WTC11 (cell line): ENCODE measurements at regions not wholly inside any gene's neighbourhood (a gene's known extent, or its start where the extent isn't known, plus 50 kb on each side); places are given as distances from the start of the nearest gene placed in this dataset.

Source experiments
- ATAC-seq: fragments of 200-7000 bp; cut with Tn5 transposase; 2 replicates; pipeline ENCODE4 v1.10.0; 2021; ENCODE audit warnings: mild to moderate bottlenecking, moderate library complexity
- CTCF ChIA-PET: fragments of 300-600 bp; sonication (Branson Sonifier 250); formaldehyde crosslinking; loops from one replicate; lab custom pipeline; 2021; ENCODE audit warnings: antibody characterized with exemption; lab: Charles Lee
- POLR2A ChIA-PET: fragments of 350-600 bp; sonication (Branson Sonifier 250); formaldehyde crosslinking; loops from one replicate; lab custom pipeline; 2021; ENCODE audit warnings: antibody characterized with exemption; lab: Charles Lee
- DNase-seq: peaks from one replicate; pipeline ENCODE4 v3.0.0; 2021; ENCODE audit warnings: low spot score
- H3K27ac Mint-ChIP-seq: 2 replicates; pipeline ENCODE4 v1.8.0; 2021; ENCODE audit warnings: mixed read lengths
- H3K27me3 Mint-ChIP-seq: 2 replicates; pipeline ENCODE4 v1.8.0; 2021; ENCODE audit warnings: low read depth, mild to moderate bottlenecking, moderate library complexity, mixed read lengths
- H3K36me3 Mint-ChIP-seq: 2 replicates; pipeline ENCODE4 v1.8.0; 2021; ENCODE audit warnings: mixed read lengths
- H3K4me1 Mint-ChIP-seq: 2 replicates; pipeline ENCODE4 v1.8.0; 2022; ENCODE audit warnings: mixed read lengths
- H3K4me3 Mint-ChIP-seq: 2 replicates; pipeline ENCODE4 v1.8.0; 2021; ENCODE audit warnings: mild to moderate bottlenecking, moderate library complexity, mixed read lengths
- H3K9me3 Mint-ChIP-seq: 2 replicates; pipeline ENCODE4 v1.8.0; 2021; ENCODE audit warnings: mixed read lengths
- CDX4 ChIP-seq: fragments of 250-450 bp; sonication (Bioruptor Pico); IDR thresholded peaks from 2 replicates; pipeline ENCODE4 v1.9.0; 2021; ENCODE audit warnings: moderate library complexity, mild to moderate bottlenecking, inconsistent platforms, borderline replicate concordance
- GRHL2 ChIP-seq: fragments of 250-450 bp; sonication (Bioruptor Pico); IDR thresholded peaks from 2 replicates; pipeline ENCODE4 v1.8.0; 2022; ENCODE audit warnings: mild to moderate bottlenecking, moderate library complexity; ENCODE audit not compliant: insufficient replicate concordance, severe bottlenecking
- NFE2L1 ChIP-seq: sonication (generic); formaldehyde crosslinking; IDR thresholded peaks from 2 replicates; pipeline ENCODE4 v1.8.1; 2023; ENCODE audit warnings: missing genetic modification reagents
- NFYB ChIP-seq: sonication (generic); formaldehyde crosslinking; conservative IDR thresholded peaks from 2 replicates; pipeline ENCODE4 v1.8.0; 2022; ENCODE audit warnings: low read depth, missing genetic modification reagents
- NR1H2 ChIP-seq: sonication (generic); formaldehyde crosslinking; IDR thresholded peaks from 2 replicates; pipeline ENCODE4 v1.9.0; 2021; ENCODE audit warnings: mild to moderate bottlenecking, moderate library complexity, missing genetic modification reagents
- RELA ChIP-seq: sonication (generic); formaldehyde crosslinking; IDR thresholded peaks from 2 replicates; pipeline ENCODE4 v1.8.1; 2022; ENCODE audit warnings: missing genetic modification reagents, mild to moderate bottlenecking, borderline replicate concordance
- SMAD3 ChIP-seq: sonication (generic); formaldehyde crosslinking; IDR thresholded peaks from 2 replicates; pipeline ENCODE4 v1.8.0; 2022; ENCODE audit warnings: missing genetic modification reagents, mild to moderate bottlenecking, borderline replicate concordance
- SOX15 ChIP-seq: fragments of 250-450 bp; sonication (Bioruptor Pico); IDR thresholded peaks from 2 replicates; pipeline ENCODE4 v1.9.0; 2021; ENCODE audit warnings: mild to moderate bottlenecking
- STAT6 ChIP-seq: sonication (generic); formaldehyde crosslinking; conservative IDR thresholded peaks from 2 replicates; pipeline ENCODE4 v1.8.1; 2023; ENCODE audit warnings: mild to moderate bottlenecking, low read depth, missing genetic modification reagents, moderate library complexity
- TP53 ChIP-seq: sonication (generic); formaldehyde crosslinking; IDR thresholded peaks from 2 replicates; pipeline ENCODE4 v1.8.1; 2023; ENCODE audit warnings: mild to moderate bottlenecking, missing genetic modification reagents
- USF2 ChIP-seq: sonication (generic); formaldehyde crosslinking; IDR thresholded peaks from 2 replicates; pipeline ENCODE4 v1.8.1; 2023; ENCODE audit warnings: mild to moderate bottlenecking, missing genetic modification reagents, moderate library complexity
- ZBTB43 ChIP-seq: sonication (generic); formaldehyde crosslinking; IDR thresholded peaks from 2 replicates; pipeline ENCODE4 v1.8.1; 2023; ENCODE audit warnings: mild to moderate bottlenecking, missing genetic modification reagents
- ZNF219 ChIP-seq: sonication (generic); formaldehyde crosslinking; IDR thresholded peaks from 2 replicates; pipeline ENCODE4 v1.8.0; 2023; ENCODE audit warnings: missing genetic modification reagents, mild to moderate bottlenecking, borderline replicate concordance
- ZNF232 ChIP-seq: sonication (generic); formaldehyde crosslinking; IDR thresholded peaks from 2 replicates; pipeline ENCODE4 v1.8.0; 2022; ENCODE audit warnings: mild to moderate bottlenecking, missing genetic modification reagents
- ZNF317 ChIP-seq: sonication (generic); formaldehyde crosslinking; IDR thresholded peaks from 2 replicates; pipeline ENCODE4 v1.8.1; 2023; ENCODE audit warnings: low read depth, mild to moderate bottlenecking, moderate library complexity, missing genetic modification reagents, borderline replicate concordance
- ZNF532 ChIP-seq: fragments of 250-450 bp; sonication (Bioruptor Pico); IDR thresholded peaks from 2 replicates; pipeline ENCODE4 v1.9.0; 2021; ENCODE audit warnings: mild to moderate bottlenecking, borderline replicate concordance

GRCh38 chr10:131006458-131007256 is 304.9 kb downstream of the TCERG1L start:
- Mint-ChIP-seq H3K4me1 (peaks cover 20% of the 10 kb centered on the region), H3K9me3 (peaks cover 70% of the 10 kb centered on the region), H3K4me3 (no peak overlapping the region), H3K36me3 (peaks cover 58% of the 10 kb centered on the region), H3K27ac (no peak overlapping the region), H3K27me3 (peaks cover 8% of the 10 kb centered on the region; the same call in 1 of the 2 replicates)
- DNase-seq: no peak
- ATAC-seq: no peak
- POLR2A ChIA-PET: no interaction called here
- CTCF ChIA-PET: no interaction called here
- TF ChIP-seq STAT6 (CRISPR knock-in tag) (no peak), ZNF219 (CRISPR knock-in tag) (no peak), NR1H2 (CRISPR knock-in tag) (no peak), ZBTB43 (CRISPR knock-in tag) (no peak), NFE2L1 (no peak), ZNF317 (no peak), RELA (CRISPR knock-in tag) (no peak), ZNF532 (CRISPR knock-in tag) (no peak), GRHL2 (no peak), CDX4 (no peak), ZNF232 (no peak), NFYB (no peak), SMAD3 (CRISPR knock-in tag) (no peak), TP53 (CRISPR knock-in tag) (no peak)

GRCh38 chr10:131009791-131010190 is 301.7 kb downstream of the TCERG1L start:
- Mint-ChIP-seq H3K27ac (no peak overlapping the region), H3K4me1 (peaks cover 6% of the 10 kb centered on the region; the same call in 1 of the 2 replicates)
- CTCF ChIA-PET: no interaction called here

More at GRCh38 chr10:131009791-131010190, 301.7 kb downstream of the TCERG1L start:
- no peak overlapping the region for H3K4me3 Mint-ChIP-seq
- H3K9me3 Mint-ChIP-seq: peaks cover 58% of the 10 kb centered on the region
- no peak for DNase-seq
- no peak for ATAC-seq
- peaks cover 8% of the 10 kb centered on the region; the same call in 1 of the 2 replicates for H3K27me3 Mint-ChIP-seq
- H3K36me3 Mint-ChIP-seq: peaks cover 54% of the 10 kb centered on the region
- TF ChIP-seq ZNF219 (CRISPR knock-in tag) (no peak), USF2 (CRISPR knock-in tag) (no peak), SOX15 (CRISPR knock-in tag) (no peak), ZNF232 (no peak)
- POLR2A ChIA-PET: no interaction called here
